Neural cell (in vitro differentiated cells): ENCODE measurements at regions not wholly inside any gene's neighbourhood (a gene's known extent, or its start where the extent isn't known, plus 50 kb on each side); places are given as distances from the start of the nearest gene placed in this dataset.

Source experiments
- H2AFZ ChIP-seq: fragments of 200-600, 300-800 bp; sonication (generic), shearing (Covaris generic); 2 replicates; pipeline ENCODE4 v1.6.0; 2014; ENCODE audit warnings: low read depth, mild to moderate bottlenecking, antibody characterized with exemption, low read length, moderate library complexity
- H3F3A ChIP-seq: fragments of 200-600 bp; shearing (Covaris generic); 2 replicates; pipeline ENCODE4 v1.6.1; 2016; ENCODE audit warnings: mild to moderate bottlenecking, moderate library complexity, mixed read lengths, antibody characterized with exemption, low read length; ENCODE audit not compliant: insufficient read depth, poor library complexity, severe bottlenecking
- H3K27ac ChIP-seq: fragments of 200-600, 300-800 bp; sonication (generic), shearing (Covaris generic); 2 replicates; pipeline ENCODE4 v1.5.1; 2014; ENCODE audit warnings: mild to moderate bottlenecking, low read length, moderate library complexity
- H3K27me3 ChIP-seq: fragments of 300-800, 200-600 bp; sonication (generic), shearing (Covaris generic); 2 replicates; pipeline ENCODE4 v1.6.0; 2014; ENCODE audit warnings: mild to moderate bottlenecking, low read depth, low read length, moderate library complexity; ENCODE audit not compliant: insufficient read depth
- H3K36me3 ChIP-seq: fragments of 300-800, 200-600 bp; sonication (generic), shearing (Covaris generic); 2 replicates; pipeline ENCODE4 v1.5.1; 2014; ENCODE audit warnings: mild to moderate bottlenecking, antibody characterized with exemption, low read length, moderate library complexity; ENCODE audit not compliant: insufficient read depth
- H3K4me2 ChIP-seq: fragments of 300-800, 200-600 bp; sonication (generic), shearing (Covaris generic); 2 replicates; pipeline ENCODE4 v1.6.0; 2014; ENCODE audit warnings: mild to moderate bottlenecking, low read length
- H3K4me3 ChIP-seq: fragments of 300-800, 200-600 bp; sonication (generic), shearing (Covaris generic); 2 replicates; pipeline ENCODE4 v1.5.1; 2014; ENCODE audit warnings: mild to moderate bottlenecking, low read length, moderate library complexity
- H3K79me2 ChIP-seq: fragments of 200-600 bp; shearing (Covaris generic); replicated peaks from 2 replicates; pipeline ENCODE4 v1.6.0; 2014; ENCODE audit warnings: mild to moderate bottlenecking, low read length, moderate library complexity; ENCODE audit not compliant: insufficient read depth
- H3K9ac ChIP-seq: fragments of 300-800, 200-600 bp; sonication (generic), shearing (Covaris generic); 2 replicates; pipeline ENCODE4 v1.6.1; 2016; ENCODE audit warnings: mild to moderate bottlenecking, low read length, mixed read lengths
- H3K9me2 ChIP-seq: fragments of 200-600 bp; shearing (Covaris generic); 2 replicates; pipeline ENCODE4 v1.6.1; 2016; ENCODE audit warnings: mild to moderate bottlenecking, low read length, mixed read lengths; ENCODE audit not compliant: insufficient read depth
- H3K9me3 ChIP-seq: fragments of 200-600, 300-800 bp; sonication (generic), shearing (Covaris generic); 2 replicates; pipeline ENCODE4 v1.6.1; 2016; ENCODE audit warnings: mild to moderate bottlenecking, mixed run types, low read length, moderate library complexity, mixed read lengths
- H4K20me1 ChIP-seq: fragments of 200-600 bp; shearing (Covaris generic); 2 replicates; pipeline ENCODE4 v1.6.1; 2016; ENCODE audit warnings: mild to moderate bottlenecking, mixed run types; ENCODE audit not compliant: insufficient read depth
- EP300 ChIP-seq: fragments of 450-650 bp; conservative IDR thresholded peaks from 2 replicates; pipeline ENCODE4 v1.6.1; 2014; ENCODE audit warnings: antibody characterized with exemption, mild to moderate bottlenecking, moderate library complexity; ENCODE audit not compliant: poor library complexity, severe bottlenecking
- EZH2 ChIP-seq: fragments of 200-600, 300-800 bp; shearing (Covaris generic), sonication (generic); IDR thresholded peaks from 2 replicates; pipeline ENCODE4 v1.6.1; 2014; ENCODE audit warnings: antibody characterized with exemption, low read length, borderline replicate concordance, mild to moderate bottlenecking; ENCODE audit not compliant: insufficient read depth, poor library complexity, severe bottlenecking
- MXI1 ChIP-seq: fragments of 450-650 bp; conservative IDR thresholded peaks from 2 replicates; pipeline ENCODE4 v1.6.1; 2014; ENCODE audit warnings: antibody characterized with exemption, mild to moderate bottlenecking; ENCODE audit not compliant: poor library complexity, severe bottlenecking
- POLR2AphosphoS5 ChIP-seq: IDR thresholded peaks from 2 replicates; pipeline ENCODE4 v1.6.1; 2012
- RAD21 ChIP-seq: fragments of 450-650 bp; conservative IDR thresholded peaks from 2 replicates; pipeline ENCODE4 v1.6.1; 2014; ENCODE audit warnings: antibody characterized with exemption, mild to moderate bottlenecking, moderate library complexity
- SMC3 ChIP-seq: fragments of 450-650 bp; conservative IDR thresholded peaks from 2 replicates; pipeline ENCODE4 v1.6.1; 2014; ENCODE audit warnings: antibody characterized with exemption, mild to moderate bottlenecking, moderate library complexity; ENCODE audit not compliant: poor library complexity
- TAF1 ChIP-seq: IDR thresholded peaks from 2 replicates; pipeline ENCODE4 v1.6.1; 2012; ENCODE audit warnings: low read depth
- TF ChIP-seq, protein P1 (sequence below): fragments of 450-650 bp; IDR thresholded peaks from 2 replicates; pipeline ENCODE4 v1.5.1; 2014; ENCODE audit warnings: antibody characterized with exemption, mild to moderate bottlenecking, moderate library complexity; ENCODE audit not compliant: poor library complexity, severe bottlenecking
- TF ChIP-seq, protein P2 (sequence below): IDR thresholded peaks from 2 replicates; pipeline ENCODE4 v1.6.1; 2012; ENCODE audit warnings: borderline replicate concordance

DNA sequence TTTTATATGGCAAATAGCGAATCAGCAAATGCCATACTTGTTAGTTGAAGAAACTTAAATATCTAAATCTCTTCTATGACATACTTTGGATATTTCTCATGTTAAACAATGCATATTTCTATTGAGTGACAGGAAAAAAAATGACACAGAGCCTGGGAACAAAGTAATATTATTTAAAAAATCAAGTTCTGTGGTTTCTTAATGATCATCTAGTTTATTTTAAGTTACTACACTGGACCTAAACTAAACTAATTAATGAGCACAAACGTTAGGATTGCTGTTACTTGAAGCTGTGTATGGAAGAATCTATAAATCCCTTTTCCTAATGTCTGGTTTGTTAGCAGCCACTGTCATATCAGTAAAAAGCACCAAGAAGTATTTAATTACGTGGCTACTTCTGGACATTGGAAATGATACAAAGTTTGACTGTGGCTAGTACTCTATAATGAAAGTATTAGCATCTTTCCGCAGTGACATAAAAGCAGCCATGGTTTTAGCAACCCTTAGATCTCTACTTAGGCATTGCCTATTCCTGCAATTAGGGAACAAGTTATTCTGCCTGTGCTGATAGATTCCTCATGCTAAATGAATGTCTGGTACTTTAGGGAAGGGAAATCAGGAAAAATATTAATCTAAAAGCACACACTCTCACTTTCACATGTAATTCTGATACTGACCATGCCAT is 981.7 kb upstream of the B3GALT2 start:
- H3K27ac ChIP-seq: no peak overlapping the region
- no peaks in the 10 kb centered on the region for H3K9me2 ChIP-seq
- H3K4me3 ChIP-seq: no peak overlapping the region
- no peak for TF ChIP-seq EZH2
- TF ChIP-seq RAD21: no peak
- TF ChIP-seq TAF1: no peak
- no peak for TF ChIP-seq MXI1
- TF ChIP-seq, protein P1, sequence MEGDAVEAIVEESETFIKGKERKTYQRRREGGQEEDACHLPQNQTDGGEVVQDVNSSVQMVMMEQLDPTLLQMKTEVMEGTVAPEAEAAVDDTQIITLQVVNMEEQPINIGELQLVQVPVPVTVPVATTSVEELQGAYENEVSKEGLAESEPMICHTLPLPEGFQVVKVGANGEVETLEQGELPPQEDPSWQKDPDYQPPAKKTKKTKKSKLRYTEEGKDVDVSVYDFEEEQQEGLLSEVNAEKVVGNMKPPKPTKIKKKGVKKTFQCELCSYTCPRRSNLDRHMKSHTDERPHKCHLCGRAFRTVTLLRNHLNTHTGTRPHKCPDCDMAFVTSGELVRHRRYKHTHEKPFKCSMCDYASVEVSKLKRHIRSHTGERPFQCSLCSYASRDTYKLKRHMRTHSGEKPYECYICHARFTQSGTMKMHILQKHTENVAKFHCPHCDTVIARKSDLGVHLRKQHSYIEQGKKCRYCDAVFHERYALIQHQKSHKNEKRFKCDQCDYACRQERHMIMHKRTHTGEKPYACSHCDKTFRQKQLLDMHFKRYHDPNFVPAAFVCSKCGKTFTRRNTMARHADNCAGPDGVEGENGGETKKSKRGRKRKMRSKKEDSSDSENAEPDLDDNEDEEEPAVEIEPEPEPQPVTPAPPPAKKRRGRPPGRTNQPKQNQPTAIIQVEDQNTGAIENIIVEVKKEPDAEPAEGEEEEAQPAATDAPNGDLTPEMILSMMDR: no peak
- no peak for TF ChIP-seq SMC3
- TF ChIP-seq, protein P2, sequence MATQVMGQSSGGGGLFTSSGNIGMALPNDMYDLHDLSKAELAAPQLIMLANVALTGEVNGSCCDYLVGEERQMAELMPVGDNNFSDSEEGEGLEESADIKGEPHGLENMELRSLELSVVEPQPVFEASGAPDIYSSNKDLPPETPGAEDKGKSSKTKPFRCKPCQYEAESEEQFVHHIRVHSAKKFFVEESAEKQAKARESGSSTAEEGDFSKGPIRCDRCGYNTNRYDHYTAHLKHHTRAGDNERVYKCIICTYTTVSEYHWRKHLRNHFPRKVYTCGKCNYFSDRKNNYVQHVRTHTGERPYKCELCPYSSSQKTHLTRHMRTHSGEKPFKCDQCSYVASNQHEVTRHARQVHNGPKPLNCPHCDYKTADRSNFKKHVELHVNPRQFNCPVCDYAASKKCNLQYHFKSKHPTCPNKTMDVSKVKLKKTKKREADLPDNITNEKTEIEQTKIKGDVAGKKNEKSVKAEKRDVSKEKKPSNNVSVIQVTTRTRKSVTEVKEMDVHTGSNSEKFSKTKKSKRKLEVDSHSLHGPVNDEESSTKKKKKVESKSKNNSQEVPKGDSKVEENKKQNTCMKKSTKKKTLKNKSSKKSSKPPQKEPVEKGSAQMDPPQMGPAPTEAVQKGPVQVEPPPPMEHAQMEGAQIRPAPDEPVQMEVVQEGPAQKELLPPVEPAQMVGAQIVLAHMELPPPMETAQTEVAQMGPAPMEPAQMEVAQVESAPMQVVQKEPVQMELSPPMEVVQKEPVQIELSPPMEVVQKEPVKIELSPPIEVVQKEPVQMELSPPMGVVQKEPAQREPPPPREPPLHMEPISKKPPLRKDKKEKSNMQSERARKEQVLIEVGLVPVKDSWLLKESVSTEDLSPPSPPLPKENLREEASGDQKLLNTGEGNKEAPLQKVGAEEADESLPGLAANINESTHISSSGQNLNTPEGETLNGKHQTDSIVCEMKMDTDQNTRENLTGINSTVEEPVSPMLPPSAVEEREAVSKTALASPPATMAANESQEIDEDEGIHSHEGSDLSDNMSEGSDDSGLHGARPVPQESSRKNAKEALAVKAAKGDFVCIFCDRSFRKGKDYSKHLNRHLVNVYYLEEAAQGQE: no peak
- no peak for TF ChIP-seq EP300
- no peak for TF ChIP-seq POLR2AphosphoS5
- H2AFZ ChIP-seq: no peak overlapping the region
- no peaks in the 10 kb centered on the region for H3K79me2 ChIP-seq
- no peak overlapping the region for H3K9ac ChIP-seq
- no peak overlapping the region for H3K4me2 ChIP-seq
- H3K36me3 ChIP-seq: no peaks in the 10 kb centered on the region
- no peaks in the 10 kb centered on the region for H3K27me3 ChIP-seq
- no peaks in the 10 kb centered on the region for H4K20me1 ChIP-seq
- H3K9me3 ChIP-seq: no peaks in the 10 kb centered on the region
- H3F3A ChIP-seq: no peaks in the 10 kb centered on the region

DNA sequence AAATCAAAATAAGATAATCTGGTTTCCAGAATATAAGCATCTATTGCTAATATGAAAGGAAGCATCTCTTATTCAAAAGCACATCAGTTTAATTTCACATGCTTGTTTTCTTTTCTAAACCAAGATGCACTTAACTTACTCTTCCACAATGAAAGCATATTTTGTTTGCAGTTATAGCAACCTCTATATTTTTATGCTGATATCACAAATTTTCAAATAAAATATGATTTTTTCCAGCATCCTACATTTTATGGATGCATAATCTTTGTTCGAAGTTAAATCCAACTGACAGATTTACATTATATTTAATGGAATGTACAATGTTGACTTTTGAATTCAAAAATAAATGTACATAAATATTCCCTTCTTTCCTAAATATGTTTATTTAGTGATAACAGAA is 978.3 kb upstream of the B3GALT2 start:
- no peak overlapping the region for H3K4me2 ChIP-seq
- no peaks in the 10 kb centered on the region for H3F3A ChIP-seq
- H3K4me3 ChIP-seq: no peak overlapping the region
- no peaks in the 10 kb centered on the region for H4K20me1 ChIP-seq
- no peaks in the 10 kb centered on the region for H3K36me3 ChIP-seq
- H3K27ac ChIP-seq: no peak overlapping the region
- TF ChIP-seq MXI1 (no peak), EP300 (no peak), TAF1 (no peak), RAD21 (no peak), POLR2AphosphoS5 (no peak), EZH2 (no peak), SMC3 (no peak)
- TF ChIP-seq, protein P2: no peak
- TF ChIP-seq, protein P1: no peak
- H2AFZ ChIP-seq: no peak overlapping the region
- no peak overlapping the region for H3K9ac ChIP-seq
- H3K9me2 ChIP-seq: no peaks in the 10 kb centered on the region
- H3K79me2 ChIP-seq: no peaks in the 10 kb centered on the region
- H3K27me3 ChIP-seq: no peaks in the 10 kb centered on the region
- H3K9me3 ChIP-seq: no peaks in the 10 kb centered on the region
